IPS-20b (cell line): ENCODE measurements at regions not wholly inside any gene's neighbourhood (a gene's known extent, or its start where the extent isn't known, plus 50 kb on each side); places are given as distances from the start of the nearest gene placed in this dataset.

ENCODE experiments used
- H3K27ac ChIP-seq: one replicate; pipeline ENCODE4 v1.5.1; 2013; ENCODE audit warnings: low read length
- H3K27me3 ChIP-seq: 2 replicates; pipeline ENCODE4 v1.6.1; 2013; ENCODE audit warnings: mild to moderate bottlenecking, low read length, inconsistent platforms; ENCODE audit not compliant: insufficient read depth
- H3K36me3 ChIP-seq: 2 replicates; pipeline ENCODE4 v1.6.1; 2013; ENCODE audit warnings: low read depth, mild to moderate bottlenecking, inconsistent platforms, low read length, moderate library complexity; ENCODE audit not compliant: insufficient read depth
- H3K4me1 ChIP-seq: 2 replicates; pipeline ENCODE4 v1.6.1; 2013; ENCODE audit warnings: mild to moderate bottlenecking, control low read depth, inconsistent platforms, low read length, moderate library complexity; ENCODE audit not compliant: insufficient read depth
- H3K4me3 ChIP-seq: 2 replicates; pipeline ENCODE4 v1.5.1; 2013; ENCODE audit warnings: mild to moderate bottlenecking, low read length, inconsistent platforms
- H3K9ac ChIP-seq: 2 replicates; pipeline ENCODE4 v1.6.1; 2013; ENCODE audit warnings: low read depth, mild to moderate bottlenecking, inconsistent platforms, low read length, moderate library complexity
- H3K9me3 ChIP-seq: 2 replicates; pipeline ENCODE4 v1.6.1; 2013; ENCODE audit warnings: mild to moderate bottlenecking, low read depth, low read length, inconsistent platforms; ENCODE audit not compliant: insufficient read depth

GRCh38 chr16:49121636-49122035 lies 160.0 kb downstream of the CBLN1 start:
- no peak overlapping the region for H3K4me3 ChIP-seq
- no peaks in the 10 kb centered on the region; the same call in 1 of the 2 replicates for H3K27me3 ChIP-seq
- no peaks in the 10 kb centered on the region for H3K4me1 ChIP-seq
- no peaks in the 10 kb centered on the region for H3K36me3 ChIP-seq
- H3K9ac ChIP-seq: no peak overlapping the region
- no peak overlapping the region for H3K27ac ChIP-seq
- no peaks in the 10 kb centered on the region for H3K9me3 ChIP-seq

GRCh38 chr16:49120631-49121030 lies 161.0 kb downstream of the CBLN1 start:
- no peaks in the 10 kb centered on the region; the same call in 1 of the 2 replicates for H3K27me3 ChIP-seq
- no peak overlapping the region for H3K27ac ChIP-seq
- no peak overlapping the region for H3K9ac ChIP-seq
- H3K4me1 ChIP-seq: no peaks in the 10 kb centered on the region
- H3K4me3 ChIP-seq: no peak overlapping the region
- H3K9me3 ChIP-seq: no peaks in the 10 kb centered on the region
- no peaks in the 10 kb centered on the region for H3K36me3 ChIP-seq

- Histone ChIP-seq H3K27ac (no peak overlapping the region), H3K9ac (no peak overlapping the region), H3K9me3 (no peaks in the 10 kb centered on the region), H3K4me1 (no peaks in the 10 kb centered on the region), H3K36me3 (no peaks in the 10 kb centered on the region), H3K27me3 (no peaks in the 10 kb centered on the region), H3K4me3 (no peak overlapping the region)
Measured at GRCh38 chr16:49116873-49117272, 164.8 kb downstream of the CBLN1 start.

- Histone ChIP-seq H3K4me1 (no peaks in the 10 kb centered on the region), H3K9ac (no peak overlapping the region), H3K27ac (no peak overlapping the region), H3K27me3 (no peaks in the 10 kb centered on the region), H3K36me3 (no peaks in the 10 kb centered on the region), H3K9me3 (no peaks in the 10 kb centered on the region), H3K4me3 (no peak overlapping the region)
Measured at GRCh38 chr16:49115956-49116355, 165.7 kb downstream of the CBLN1 start.

- Histone ChIP-seq H3K27me3 (no peaks in the 10 kb centered on the region), H3K27ac (no peak overlapping the region), H3K36me3 (no peaks in the 10 kb centered on the region), H3K4me1 (no peaks in the 10 kb centered on the region), H3K9ac (no peak overlapping the region), H3K9me3 (no peaks in the 10 kb centered on the region), H3K4me3 (no peak overlapping the region)
Measured at GRCh38 chr16:49112754-49113153, 168.9 kb downstream of the CBLN1 start.

- H3K27me3 ChIP-seq: no peaks in the 10 kb centered on the region
- H3K4me3 ChIP-seq: no peak overlapping the region
Measured at GRCh38 chr16:49111351-49111750, 170.3 kb downstream of the CBLN1 start.

GRCh38 chr16:49108611-49109010 lies 173.0 kb downstream of the CBLN1 start:
- Histone ChIP-seq H3K4me1 (no peaks in the 10 kb centered on the region), H3K27me3 (no peaks in the 10 kb centered on the region), H3K36me3 (no peaks in the 10 kb centered on the region), H3K27ac (no peak overlapping the region), H3K9me3 (no peaks in the 10 kb centered on the region), H3K4me3 (no peak overlapping the region), H3K9ac (no peak overlapping the region)

More at GRCh38 chr16:49111351-49111750, 170.3 kb downstream of the CBLN1 start:
- Histone ChIP-seq H3K4me1 (no peaks in the 10 kb centered on the region), H3K9ac (no peak overlapping the region), H3K36me3 (no peaks in the 10 kb centered on the region), H3K9me3 (no peaks in the 10 kb centered on the region), H3K27ac (no peak overlapping the region)

- Histone ChIP-seq H3K27me3 (no peaks in the 10 kb centered on the region), H3K4me3 (no peak overlapping the region), H3K9ac (no peak overlapping the region), H3K4me1 (no peaks in the 10 kb centered on the region), H3K9me3 (no peaks in the 10 kb centered on the region), H3K27ac (no peak overlapping the region), H3K36me3 (no peaks in the 10 kb centered on the region)
Measured at GRCh38 chr16:49103298-49103697, 178.3 kb downstream of the CBLN1 start.

GRCh38 chr16:49101997-49102396 lies 179.6 kb downstream of the CBLN1 start:
- no peak overlapping the region for H3K9ac ChIP-seq
- H3K27ac ChIP-seq: no peak overlapping the region
- no peaks in the 10 kb centered on the region for H3K4me1 ChIP-seq
- no peaks in the 10 kb centered on the region for H3K36me3 ChIP-seq
- no peaks in the 10 kb centered on the region for H3K9me3 ChIP-seq
- no peaks in the 10 kb centered on the region for H3K27me3 ChIP-seq
- no peak overlapping the region for H3K4me3 ChIP-seq

GRCh38 chr16:49100366-49100765 lies 181.3 kb downstream of the CBLN1 start:
- no peak overlapping the region for H3K9ac ChIP-seq
- no peaks in the 10 kb centered on the region for H3K27me3 ChIP-seq
- H3K36me3 ChIP-seq: no peaks in the 10 kb centered on the region
- H3K9me3 ChIP-seq: no peaks in the 10 kb centered on the region
- no peak overlapping the region for H3K27ac ChIP-seq
- H3K4me1 ChIP-seq: 0 out of 2 replicates have a peak, but pooled peaks cover under 1% of the 10 kb centered on the region
- no peak overlapping the region for H3K4me3 ChIP-seq

- Histone ChIP-seq H3K4me1 (0 out of 2 replicates have a peak, but pooled peaks cover 2% of the 10 kb centered on the region), H3K4me3 (no peak overlapping the region), H3K36me3 (no peaks in the 10 kb centered on the region), H3K27me3 (no peaks in the 10 kb centered on the region), H3K27ac (no peak overlapping the region), H3K9me3 (no peaks in the 10 kb centered on the region), H3K9ac (no peak overlapping the region)
Measured at GRCh38 chr16:49097964-49098363, 183.7 kb downstream of the CBLN1 start.

GRCh38 chr16:49096176-49096945 lies 185.3 kb downstream of the CBLN1 start:
- H3K27me3 ChIP-seq: no peaks in the 10 kb centered on the region
- no peaks in the 10 kb centered on the region for H3K9me3 ChIP-seq
- H3K36me3 ChIP-seq: no peaks in the 10 kb centered on the region
- 0 out of 2 replicates have a peak, but pooled peaks cover 2% of the 10 kb centered on the region for H3K4me1 ChIP-seq
- no peak overlapping the region for H3K4me3 ChIP-seq
- no peak overlapping the region for H3K27ac ChIP-seq
- no peak overlapping the region for H3K9ac ChIP-seq
